HG02798 (cell line): ENCODE measurements at regions not wholly inside any gene's neighbourhood (a gene's known extent, or its start where the extent isn't known, plus 50 kb on each side); places are given as distances from the start of the nearest gene placed in this dataset.

Source experiments
- ATAC-seq: cut with Tn5 transposase; IDR thresholded peaks from one replicate; pipeline ENCODE4 v1.9.1; 2021; ENCODE audit warnings: mild to moderate bottlenecking; ENCODE audit not compliant: unreplicated experiment, poor library complexity

GRCh38 chr16:73890186-73891128 is 406.2 kb upstream of the PSMD7 start:
- no peak for ATAC-seq

- ATAC-seq, result no peak
Observed at GRCh38 chr16:73888840-73889490, 407.6 kb upstream of the PSMD7 start.

GRCh38 chr16:73887911-73888310 is 408.7 kb upstream of the PSMD7 start:
- ATAC-seq, result no peak

GRCh38 chr16:73886426-73886825 is 410.2 kb upstream of the PSMD7 start:
- ATAC-seq, result no peak

GRCh38 chr16:73885319-73885718 is 411.3 kb upstream of the PSMD7 start:
- no peak for ATAC-seq

GRCh38 chr16:73883841-73884240 is 412.8 kb upstream of the PSMD7 start:
- ATAC-seq, result no peak

- no peak for ATAC-seq
Observed at GRCh38 chr16:73883126-73883525, 413.5 kb upstream of the PSMD7 start.

- no peak for ATAC-seq
Observed at GRCh38 chr16:73882651-73883050, 414.0 kb upstream of the PSMD7 start.

GRCh38 chr16:73882033-73882432 is 414.6 kb upstream of the PSMD7 start:
- no peak for ATAC-seq

- ATAC-seq, result no peak
Observed at GRCh38 chr16:73879621-73880020, 417.0 kb upstream of the PSMD7 start.

GRCh38 chr16:73878611-73879010 is 418.0 kb upstream of the PSMD7 start:
- no peak for ATAC-seq

- ATAC-seq, result no peak
Observed at GRCh38 chr16:73877150-73877549, 419.5 kb upstream of the PSMD7 start.

GRCh38 chr16:73875996-73876690 is 420.5 kb upstream of the PSMD7 start:
- ATAC-seq, result no peak

GRCh38 chr16:73874324-73874723 is 422.3 kb upstream of the PSMD7 start:
- ATAC-seq, result no peak

- no peak for ATAC-seq
Observed at GRCh38 chr16:73873643-73874042, 423.0 kb upstream of the PSMD7 start.

GRCh38 chr16:73872856-73873255 is 423.8 kb upstream of the PSMD7 start:
- ATAC-seq, result no peak

GRCh38 chr16:73871088-73871733 is 425.4 kb upstream of the PSMD7 start:
- ATAC-seq, result no peak

- no peak for ATAC-seq
Observed at GRCh38 chr16:73869126-73869525, 427.5 kb upstream of the PSMD7 start.

- ATAC-seq, result peak; percentile 44
Observed at GRCh38 chr16:73864868-73865267, 431.7 kb upstream of the PSMD7 start.

GRCh38 chr16:73858326-73858725 is 438.3 kb upstream of the PSMD7 start:
- no peak for ATAC-seq

- ATAC-seq, result no peak
Observed at GRCh38 chr16:73853968-73854367, 442.6 kb upstream of the PSMD7 start.
